ENCODE measurements at regions not wholly inside any gene's neighbourhood (a gene's known extent, or its start where the extent isn't known, plus 50 kb on each side); places are given as distances from the start of the nearest gene placed in this dataset.

DNA sequence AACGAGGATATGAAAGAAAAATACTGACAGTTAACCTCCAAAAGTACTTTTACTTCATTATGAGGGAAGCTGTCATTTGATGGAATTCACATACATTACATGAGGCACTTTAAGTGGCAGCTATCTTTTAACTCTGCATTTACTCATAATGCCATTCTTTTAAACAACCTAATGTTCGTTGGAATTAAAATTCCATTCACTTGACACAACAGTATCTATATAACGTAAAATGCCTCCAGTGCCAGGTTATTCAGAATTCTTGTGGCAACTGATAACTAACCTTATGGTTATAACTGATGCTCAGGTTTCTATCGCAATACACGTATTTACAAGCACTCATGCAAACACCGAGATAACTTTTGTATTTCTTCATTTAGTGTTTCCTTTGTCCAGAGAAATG, 376.9 kb upstream of the GRAMD2B start:
- TF ChIP-seq, protein P1, sequence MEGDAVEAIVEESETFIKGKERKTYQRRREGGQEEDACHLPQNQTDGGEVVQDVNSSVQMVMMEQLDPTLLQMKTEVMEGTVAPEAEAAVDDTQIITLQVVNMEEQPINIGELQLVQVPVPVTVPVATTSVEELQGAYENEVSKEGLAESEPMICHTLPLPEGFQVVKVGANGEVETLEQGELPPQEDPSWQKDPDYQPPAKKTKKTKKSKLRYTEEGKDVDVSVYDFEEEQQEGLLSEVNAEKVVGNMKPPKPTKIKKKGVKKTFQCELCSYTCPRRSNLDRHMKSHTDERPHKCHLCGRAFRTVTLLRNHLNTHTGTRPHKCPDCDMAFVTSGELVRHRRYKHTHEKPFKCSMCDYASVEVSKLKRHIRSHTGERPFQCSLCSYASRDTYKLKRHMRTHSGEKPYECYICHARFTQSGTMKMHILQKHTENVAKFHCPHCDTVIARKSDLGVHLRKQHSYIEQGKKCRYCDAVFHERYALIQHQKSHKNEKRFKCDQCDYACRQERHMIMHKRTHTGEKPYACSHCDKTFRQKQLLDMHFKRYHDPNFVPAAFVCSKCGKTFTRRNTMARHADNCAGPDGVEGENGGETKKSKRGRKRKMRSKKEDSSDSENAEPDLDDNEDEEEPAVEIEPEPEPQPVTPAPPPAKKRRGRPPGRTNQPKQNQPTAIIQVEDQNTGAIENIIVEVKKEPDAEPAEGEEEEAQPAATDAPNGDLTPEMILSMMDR (conservative IDR thresholded peaks at IDR 0.05; ENCODE audit: low read length) = no peak
- TF ChIP-seq EZH2phosphoT487 (IDR thresholded peaks at IDR 0.05; ENCODE audit: borderline replicate concordance, low read depth, low read length) = no peak
